Muscle of leg (tissue), 3 donors: ENCODE measurements at regions not wholly inside any gene's neighbourhood (a gene's known extent, or its start where the extent isn't known, plus 50 kb on each side); places are given as distances from the start of the nearest gene placed in this dataset.

Experiments used
- DNase-seq: peaks from one replicate; pipeline ENCODE4 v3.0.0; 2013
- H3K27ac ChIP-seq: one replicate; pipeline ENCODE4 v1.5.1; 2013; ENCODE audit warnings: mild to moderate bottlenecking, low read length, control low read depth
- H3K27me3 ChIP-seq: one replicate; pipeline ENCODE4 v1.6.1; 2013; ENCODE audit warnings: low read length; ENCODE audit not compliant: control insufficient read depth, insufficient read depth
- H3K36me3 ChIP-seq: one replicate; pipeline ENCODE4 v1.6.1; 2013; ENCODE audit warnings: low read length; ENCODE audit not compliant: control insufficient read depth, insufficient read depth
- H3K4me1 ChIP-seq: one replicate; pipeline ENCODE4 v1.6.1; 2013; ENCODE audit warnings: low read length; ENCODE audit not compliant: control insufficient read depth, insufficient read depth
- H3K4me3 ChIP-seq: one replicate; pipeline ENCODE4 v1.5.1; 2013; ENCODE audit warnings: low read length, control low read depth
- H3K9me3 ChIP-seq: replicated peaks from 2 replicates; pipeline ENCODE4 v1.6.1; 2013; ENCODE audit warnings: low read depth, low read length; ENCODE audit not compliant: control insufficient read depth
- WGBS: methylation state at CpG from one replicate; pipeline ENCODE4 v1.1.5; 2013; ENCODE audit warnings: missing lambda C conversion rate; ENCODE audit not compliant: insufficient coverage; 5-methylcytosine and 5-hydroxymethylcytosine counted together

GRCh38 chr14:89720741-89721729, 233.5 kb downstream of the EFCAB11 start:
- H3K4me1 ChIP-seq = peaks cover 24% of the 10 kb centered on the region
- no peaks in the 10 kb centered on the region for H3K27me3 ChIP-seq
- DNase-seq = peak; percentile 77
- 59% methylated on average over 9 of the region's 11 CpGs for WGBS
- H3K27ac ChIP-seq = peak overlapping the region; percentile 62
- H3K9me3 ChIP-seq = no peaks in the 10 kb centered on the region
- no peak overlapping the region for H3K4me3 ChIP-seq
- H3K36me3 ChIP-seq = no peaks in the 10 kb centered on the region

GRCh38 chr14:89720076-89720687, 234.3 kb downstream of the EFCAB11 start:
- no CpG with 5 or more reads among the region's 7 CpGs for WGBS
- no peaks in the 10 kb centered on the region for H3K27me3 ChIP-seq
- H3K27ac ChIP-seq = peak overlapping the region; percentile 25
- H3K36me3 ChIP-seq = no peaks in the 10 kb centered on the region
- H3K4me1 ChIP-seq = peaks cover 24% of the 10 kb centered on the region
- H3K4me3 ChIP-seq = no peak overlapping the region
- no peak for DNase-seq
- H3K9me3 ChIP-seq = no peaks in the 10 kb centered on the region

- Histone ChIP-seq H3K4me1 (peaks cover 24% of the 10 kb centered on the region), H3K4me3 (no peak overlapping the region), H3K27ac (no peak overlapping the region), H3K9me3 (no peaks in the 10 kb centered on the region), H3K27me3 (no peaks in the 10 kb centered on the region), H3K36me3 (no peaks in the 10 kb centered on the region)
- DNase-seq = peak; percentile 47
- WGBS = no CpG with 5 or more reads among the region's 10 CpGs
These were observed 235.0 kb downstream of the EFCAB11 start for GRCh38 chr14:89719366-89720075.

- Histone ChIP-seq H3K36me3 (no peaks in the 10 kb centered on the region), H3K9me3 (peaks cover 8% of the 10 kb centered on the region), H3K27ac (no peak overlapping the region), H3K4me1 (no peaks in the 10 kb centered on the region), H3K4me3 (no peak overlapping the region), H3K27me3 (no peaks in the 10 kb centered on the region)
- no peak for DNase-seq
- no CpG with 5 or more reads among the region's 3 CpGs for WGBS
These were observed 245.4 kb downstream of the EFCAB11 start for GRCh38 chr14:89708982-89709625.

- H3K4me3 ChIP-seq = no peak overlapping the region
- peaks cover 2% of the 10 kb centered on the region for H3K9me3 ChIP-seq
- 83% methylated on average over 1 of the region's 2 CpGs for WGBS
- H3K4me1 ChIP-seq = peaks cover 7% of the 10 kb centered on the region
- H3K27me3 ChIP-seq = no peaks in the 10 kb centered on the region
- no peak for DNase-seq
- no peaks in the 10 kb centered on the region for H3K36me3 ChIP-seq
- no peak overlapping the region for H3K27ac ChIP-seq
These were observed 247.4 kb downstream of the EFCAB11 start for GRCh38 chr14:89707086-89707485.

- H3K36me3 ChIP-seq = no peaks in the 10 kb centered on the region
- no peak overlapping the region for H3K4me3 ChIP-seq
- peaks cover 16% of the 10 kb centered on the region for H3K4me1 ChIP-seq
- H3K27ac ChIP-seq = peak overlapping the region; percentile 98
- 82% methylated on average over 2 of the region's 2 CpGs for WGBS
- no peaks in the 10 kb centered on the region for H3K27me3 ChIP-seq
- DNase-seq = no peak
- no peaks in the 10 kb centered on the region for H3K9me3 ChIP-seq
These were observed 251.7 kb downstream of the EFCAB11 start for GRCh38 chr14:89702876-89703200.

GRCh38 chr14:89702073-89702875, 252.3 kb downstream of the EFCAB11 start:
- H3K27me3 ChIP-seq = no peaks in the 10 kb centered on the region
- WGBS = no CpG with 5 or more reads among the region's 6 CpGs
- DNase-seq = peak; percentile 98
- peak overlapping the region; percentile 55 for H3K4me3 ChIP-seq
- no peaks in the 10 kb centered on the region for H3K9me3 ChIP-seq
- H3K4me1 ChIP-seq = peaks cover 16% of the 10 kb centered on the region
- H3K27ac ChIP-seq = peak overlapping the region; percentile 98
- no peaks in the 10 kb centered on the region for H3K36me3 ChIP-seq

GRCh38 chr14:89701211-89702043, 253.1 kb downstream of the EFCAB11 start:
- H3K9me3 ChIP-seq = no peaks in the 10 kb centered on the region
- H3K27ac ChIP-seq = peak overlapping the region; percentile 98
- H3K36me3 ChIP-seq = no peaks in the 10 kb centered on the region
- no peaks in the 10 kb centered on the region for H3K27me3 ChIP-seq
- under 1% methylated on average over 46 of the region's 81 CpGs for WGBS
- peak overlapping the region; percentile 56 for H3K4me3 ChIP-seq
- DNase-seq = peak; percentile 92
- peaks cover 16% of the 10 kb centered on the region for H3K4me1 ChIP-seq

GRCh38 chr14:89700801-89701200, 253.7 kb downstream of the EFCAB11 start:
- H3K9me3 ChIP-seq = no peaks in the 10 kb centered on the region
- H3K36me3 ChIP-seq = no peaks in the 10 kb centered on the region
- H3K4me1 ChIP-seq = peaks cover 16% of the 10 kb centered on the region
- DNase-seq = peak; percentile 58
- no peaks in the 10 kb centered on the region for H3K27me3 ChIP-seq
- WGBS = 8% methylated on average over 4 of the region's 12 CpGs
- H3K27ac ChIP-seq = peak overlapping the region; percentile 69
- peak overlapping the region; percentile 56 for H3K4me3 ChIP-seq
